GM12891 (cell line): ENCODE measurements at regions not wholly inside any gene's neighbourhood (a gene's known extent, or its start where the extent isn't known, plus 50 kb on each side); places are given as distances from the start of the nearest gene placed in this dataset.

Experiments
- POLR2A ChIP-seq: IDR thresholded peaks from 2 replicates; pipeline ENCODE4 v1.6.1; 2011; ENCODE audit warnings: low read depth, low read length, control low read depth
- POLR2AphosphoS5 ChIP-seq: IDR thresholded peaks from 2 replicates; pipeline ENCODE4 v1.6.1; 2011; ENCODE audit warnings: low read depth, low read length, control low read depth
- TAF1 ChIP-seq: IDR thresholded peaks from 2 replicates; pipeline ENCODE4 v1.6.1; 2011; ENCODE audit warnings: low read depth, low read length, control low read depth

DNA sequence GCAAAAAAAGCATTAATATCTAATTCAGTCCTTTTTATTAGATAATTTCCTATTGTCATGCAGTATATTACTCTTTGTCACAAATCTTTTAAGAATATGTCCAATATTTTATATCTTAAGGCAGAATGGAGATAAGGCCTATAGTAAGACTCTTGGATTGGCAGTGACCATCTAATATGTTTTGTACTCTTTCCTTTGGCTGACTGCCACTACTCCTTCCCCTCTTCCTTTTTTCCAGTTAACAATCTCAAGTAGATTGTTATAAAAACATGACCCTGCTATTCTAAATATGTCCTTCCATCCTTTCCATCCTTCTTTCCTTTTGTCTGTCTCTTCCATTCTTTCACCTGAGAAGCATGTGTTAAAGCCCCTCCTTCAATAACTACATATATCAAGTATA is 92.8 kb upstream of the TMEM168 start:
- TF ChIP-seq POLR2AphosphoS5 (no peak), POLR2A (no peak), TAF1 (no peak)
